H7 (cell line): ENCODE measurements at regions not wholly inside any gene's neighbourhood (a gene's known extent, or its start where the extent isn't known, plus 50 kb on each side); places are given as distances from the start of the nearest gene placed in this dataset.

Experiments used
- DNase-seq: peaks from one replicate; pipeline ENCODE4 v3.0.0; 2012
- H3K27me3 ChIP-seq: 2 replicates; pipeline ENCODE4 v1.6.0; 2011; ENCODE audit warnings: mild to moderate bottlenecking, low read length; ENCODE audit not compliant: control insufficient read depth, insufficient read depth
- H3K36me3 ChIP-seq: replicated peaks from 2 replicates; pipeline ENCODE4 v1.5.1; 2011; ENCODE audit warnings: low read length; ENCODE audit not compliant: control insufficient read depth, insufficient read depth
- H3K4me3 ChIP-seq: 2 replicates; pipeline ENCODE4 v1.5.1; 2011; ENCODE audit warnings: low read depth, mild to moderate bottlenecking, control low read depth, low read length, moderate library complexity; ENCODE audit not compliant: insufficient read depth

GRCh38 chr2:126781206-126781605 lies 117.5 kb upstream of the TEX51 start:
- no peak for DNase-seq
- Histone ChIP-seq H3K4me3 (no peak overlapping the region), H3K36me3 (no peaks in the 10 kb centered on the region), H3K27me3 (peaks cover 6% of the 10 kb centered on the region)

GRCh38 chr2:126781806-126782205 lies 116.9 kb upstream of the TEX51 start:
- no peak for DNase-seq
- Histone ChIP-seq H3K4me3 (no peak overlapping the region), H3K27me3 (peaks cover 3% of the 10 kb centered on the region; the same call in 1 of the 2 replicates), H3K36me3 (no peaks in the 10 kb centered on the region)

GRCh38 chr2:126782648-126783047 lies 116.0 kb upstream of the TEX51 start:
- H3K4me3 ChIP-seq: no peak overlapping the region
- no peak for DNase-seq
- H3K27me3 ChIP-seq: 0 out of 2 replicates have a peak, but pooled peaks cover 2% of the 10 kb centered on the region

GRCh38 chr2:126783341-126783740 lies 115.3 kb upstream of the TEX51 start:
- no peaks in the 10 kb centered on the region for H3K36me3 ChIP-seq
- no peak overlapping the region for H3K4me3 ChIP-seq
- 0 out of 2 replicates have a peak, but pooled peaks cover 2% of the 10 kb centered on the region for H3K27me3 ChIP-seq
- DNase-seq: no peak

More at GRCh38 chr2:126782648-126783047, 116.0 kb upstream of the TEX51 start:
- H3K36me3 ChIP-seq: no peaks in the 10 kb centered on the region

- no peaks in the 10 kb centered on the region for H3K36me3 ChIP-seq
- no peak for DNase-seq
- H3K4me3 ChIP-seq: no peak overlapping the region
- H3K27me3 ChIP-seq: 0 out of 2 replicates have a peak, but pooled peaks cover 2% of the 10 kb centered on the region
These were observed 114.6 kb upstream of the TEX51 start for GRCh38 chr2:126784045-126784444.

GRCh38 chr2:126784621-126785020 lies 114.1 kb upstream of the TEX51 start:
- H3K27me3 ChIP-seq: no peaks in the 10 kb centered on the region
- no peak for DNase-seq
- H3K36me3 ChIP-seq: no peaks in the 10 kb centered on the region
- H3K4me3 ChIP-seq: no peak overlapping the region

- Histone ChIP-seq H3K36me3 (no peaks in the 10 kb centered on the region), H3K4me3 (no peak overlapping the region), H3K27me3 (no peaks in the 10 kb centered on the region)
- DNase-seq: no peak
These were observed 113.5 kb upstream of the TEX51 start for GRCh38 chr2:126785236-126785635.

- Histone ChIP-seq H3K4me3 (no peak overlapping the region), H3K27me3 (no peaks in the 10 kb centered on the region), H3K36me3 (no peaks in the 10 kb centered on the region)
- DNase-seq: no peak
These were observed 112.8 kb upstream of the TEX51 start for GRCh38 chr2:126785862-126786261.

GRCh38 chr2:126786765-126787164 lies 111.9 kb upstream of the TEX51 start:
- no peak for DNase-seq
- Histone ChIP-seq H3K27me3 (no peaks in the 10 kb centered on the region), H3K4me3 (no peak overlapping the region), H3K36me3 (no peaks in the 10 kb centered on the region)

GRCh38 chr2:126787289-126787688 lies 111.4 kb upstream of the TEX51 start:
- Histone ChIP-seq H3K36me3 (no peaks in the 10 kb centered on the region), H3K27me3 (no peaks in the 10 kb centered on the region; the same call in 1 of the 2 replicates), H3K4me3 (no peak overlapping the region)
- DNase-seq: no peak

- no peaks in the 10 kb centered on the region; the same call in 1 of the 2 replicates for H3K27me3 ChIP-seq
- H3K36me3 ChIP-seq: no peaks in the 10 kb centered on the region
- DNase-seq: no peak
- H3K4me3 ChIP-seq: no peak overlapping the region
These were observed 110.6 kb upstream of the TEX51 start for GRCh38 chr2:126788113-126788512.

- Histone ChIP-seq H3K4me3 (no peak overlapping the region), H3K27me3 (no peaks in the 10 kb centered on the region; the same call in 1 of the 2 replicates), H3K36me3 (no peaks in the 10 kb centered on the region)
- no peak for DNase-seq
These were observed 110.0 kb upstream of the TEX51 start for GRCh38 chr2:126788652-126789051.

GRCh38 chr2:126790987-126791780 lies 107.5 kb upstream of the TEX51 start:
- H3K27me3 ChIP-seq: no peaks in the 10 kb centered on the region; the same call in none of the 2 replicates
- no peak for DNase-seq

GRCh38 chr2:126792186-126792585 lies 106.5 kb upstream of the TEX51 start:
- no peak overlapping the region for H3K4me3 ChIP-seq
- DNase-seq: peak; percentile 7
- H3K27me3 ChIP-seq: no peaks in the 10 kb centered on the region; the same call in none of the 2 replicates
- H3K36me3 ChIP-seq: no peaks in the 10 kb centered on the region

More at GRCh38 chr2:126790987-126791780, 107.5 kb upstream of the TEX51 start:
- H3K36me3 ChIP-seq: no peaks in the 10 kb centered on the region
- H3K4me3 ChIP-seq: no peak overlapping the region

- Histone ChIP-seq H3K36me3 (no peaks in the 10 kb centered on the region), H3K27me3 (no peaks in the 10 kb centered on the region; the same call in none of the 2 replicates), H3K4me3 (no peak overlapping the region)
- peak; percentile 6 for DNase-seq
These were observed 105.7 kb upstream of the TEX51 start for GRCh38 chr2:126792993-126793392.
